Kidney glomerular epithelial cell (primary cell): ENCODE measurements at regions not wholly inside any gene's neighbourhood (a gene's known extent, or its start where the extent isn't known, plus 50 kb on each side); places are given as distances from the start of the nearest gene placed in this dataset.

Experiments
- DNase-seq: peaks from one replicate; lab custom pipeline; 2025; lab: John Stamatoyannopoulos, UW

DNA sequence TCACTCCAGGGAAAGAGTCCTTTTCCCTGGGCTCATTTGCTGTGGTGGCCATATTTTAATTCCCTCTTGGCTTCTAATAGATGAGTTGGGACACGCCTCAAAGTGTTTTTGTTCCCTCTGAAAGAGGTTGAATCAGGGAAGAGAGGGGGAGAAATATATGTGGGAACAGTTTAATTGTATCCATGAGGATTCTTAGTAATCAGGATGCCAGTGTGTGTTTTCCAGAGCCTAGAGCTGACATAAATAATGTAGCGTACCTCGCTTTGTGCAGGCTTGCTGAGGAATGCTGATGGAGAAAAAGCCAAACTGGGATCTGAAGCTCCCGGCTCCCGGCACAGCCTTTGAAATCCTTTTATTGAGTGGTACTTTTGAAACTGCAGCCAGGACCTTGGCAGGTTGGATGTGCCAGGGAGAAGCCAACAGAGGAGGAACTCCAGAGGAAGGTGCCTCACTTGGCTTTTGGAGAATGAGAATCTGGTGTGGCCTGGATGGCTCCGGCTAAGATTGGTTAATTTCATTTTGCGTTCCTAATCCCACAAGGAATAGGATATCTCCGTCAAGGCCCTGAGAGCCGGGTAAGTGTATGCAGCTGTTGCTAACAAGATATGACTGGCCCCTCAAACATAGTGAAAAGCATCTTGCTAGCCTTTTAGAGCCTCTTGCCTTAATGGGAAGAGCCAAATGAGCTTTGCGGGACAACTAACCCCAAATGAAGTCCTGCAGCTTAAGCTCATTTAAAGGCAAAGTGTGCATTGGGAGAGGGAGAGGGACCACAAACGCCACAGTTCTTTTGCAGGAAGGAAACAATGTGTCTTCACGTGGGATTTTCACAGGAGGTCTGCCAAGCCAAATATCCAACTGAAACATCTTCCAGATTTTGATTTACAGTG, 471.1 kb upstream of the WWC1 start:
- DNase-seq, result no peak

- DNase-seq, result no peak
Observed at GRCh38 chr5:167821151-167821550, 470.3 kb upstream of the WWC1 start.

DNA sequence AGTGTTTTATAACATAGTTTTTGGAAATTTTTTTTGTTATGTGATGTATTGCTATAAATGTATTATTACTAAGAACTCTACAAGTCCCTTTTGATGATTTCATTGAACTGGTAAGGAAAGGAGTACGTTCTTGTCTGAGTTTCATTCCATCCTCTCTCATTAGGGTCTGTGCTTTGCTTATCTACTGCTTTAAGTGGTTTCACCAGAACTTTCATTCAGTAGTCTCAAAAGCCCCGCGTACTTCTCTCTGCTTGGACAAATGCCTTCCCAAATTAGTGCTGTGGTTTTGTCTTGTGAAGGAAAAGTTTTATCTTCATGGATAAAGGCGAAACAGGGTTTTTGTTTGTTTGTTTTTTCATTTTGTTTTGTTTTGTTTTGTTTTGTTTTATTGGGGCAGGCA, 469.8 kb upstream of the WWC1 start:
- no peak for DNase-seq

DNA sequence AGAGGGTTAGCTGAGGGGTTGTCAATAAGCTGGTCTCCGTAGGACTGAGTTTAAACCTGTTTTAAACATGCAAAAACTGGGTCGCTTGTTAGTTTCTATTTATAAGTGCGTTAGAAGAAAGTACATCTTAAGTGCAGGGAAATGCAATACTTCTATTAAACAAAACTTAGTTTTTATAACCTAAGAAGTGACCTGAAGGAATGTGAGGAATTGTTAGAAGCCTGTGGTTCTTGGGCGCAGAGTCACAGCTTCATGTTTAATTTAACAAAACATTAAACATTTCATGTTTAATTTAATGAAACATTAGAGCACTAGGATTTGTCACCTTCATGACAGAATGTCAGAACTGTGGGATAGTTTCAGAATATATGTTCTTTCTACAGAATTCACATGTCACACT, 469.2 kb upstream of the WWC1 start:
- DNase-seq, result no peak

- DNase-seq, result no peak
Observed at GRCh38 chr5:167823405-167823804, 468.0 kb upstream of the WWC1 start.

DNA sequence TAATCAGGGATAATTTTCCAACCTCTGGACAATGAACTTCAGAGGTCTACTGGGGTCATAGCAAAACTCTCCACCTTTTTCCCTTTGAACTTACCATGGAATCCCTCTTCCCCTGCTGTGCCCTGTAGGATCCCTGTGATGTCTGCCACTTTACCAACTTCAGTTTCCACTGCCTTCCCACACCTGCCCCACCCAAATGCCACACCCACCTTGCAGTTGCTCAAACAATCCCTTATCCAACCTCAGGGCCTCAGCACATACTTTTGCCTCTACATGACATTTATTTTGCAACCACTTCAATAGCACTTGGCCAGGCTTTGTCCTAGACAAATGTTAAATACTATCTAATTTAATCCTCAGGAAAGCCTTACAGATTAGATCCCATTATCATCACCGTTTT, 463.7 kb upstream of the WWC1 start:
- DNase-seq, result no peak

DNA sequence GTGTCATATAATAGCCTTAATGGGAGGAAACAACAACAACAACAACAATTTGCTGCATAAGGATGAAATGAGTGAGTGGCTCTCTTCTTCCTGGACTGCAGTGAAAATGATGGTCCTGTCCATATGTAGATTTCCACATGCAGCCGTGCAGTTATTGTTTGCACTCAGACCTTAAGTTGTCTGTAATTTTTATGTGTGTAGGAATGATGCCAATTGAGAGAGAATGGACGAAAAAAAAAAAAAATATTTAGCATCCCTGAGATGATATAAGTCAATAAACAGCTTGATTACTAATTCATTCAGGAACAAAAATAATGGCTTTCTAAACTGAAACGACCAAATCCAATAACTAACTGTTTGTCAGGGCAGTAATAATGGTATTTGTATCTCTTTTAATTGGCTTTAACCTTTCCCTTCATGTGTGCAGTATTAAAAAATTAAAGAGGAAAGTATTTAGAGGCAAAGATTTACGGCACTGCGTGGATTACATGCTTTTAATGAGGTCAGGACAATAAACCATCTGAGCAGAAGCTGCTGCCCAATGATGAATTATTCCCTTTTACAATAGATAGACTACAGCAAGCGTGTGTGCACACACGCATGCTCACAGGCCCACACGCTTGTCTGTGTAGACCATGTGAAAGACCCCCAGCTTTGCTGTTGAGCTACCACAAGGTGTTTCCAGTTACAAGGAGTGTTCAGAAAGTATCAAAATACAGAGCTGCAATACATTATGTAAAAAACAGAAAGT, 459.5 kb upstream of the WWC1 start:
- no peak for DNase-seq

DNA sequence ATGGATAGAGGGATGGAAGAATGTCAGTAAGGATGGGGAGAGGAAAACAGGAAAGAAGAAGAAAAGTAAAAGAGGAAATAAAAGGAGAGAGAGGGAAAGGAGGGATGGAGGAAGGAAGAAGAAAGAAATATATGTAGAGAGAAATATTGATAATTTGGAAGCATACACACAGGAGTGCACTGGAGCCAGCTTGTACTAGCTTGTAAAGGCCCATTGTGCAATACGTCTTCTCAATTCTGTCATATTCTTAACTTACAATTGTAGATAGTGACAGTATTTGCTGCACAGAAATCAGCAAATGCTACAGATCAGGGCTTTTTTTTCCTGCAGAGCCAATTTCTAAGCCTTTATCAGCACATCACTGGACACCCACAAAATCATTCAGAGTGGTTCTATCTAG, 458.8 kb upstream of the WWC1 start:
- no peak for DNase-seq

- DNase-seq, result no peak
Observed at GRCh38 chr5:167833456-167833855, 458.0 kb upstream of the WWC1 start.

DNA sequence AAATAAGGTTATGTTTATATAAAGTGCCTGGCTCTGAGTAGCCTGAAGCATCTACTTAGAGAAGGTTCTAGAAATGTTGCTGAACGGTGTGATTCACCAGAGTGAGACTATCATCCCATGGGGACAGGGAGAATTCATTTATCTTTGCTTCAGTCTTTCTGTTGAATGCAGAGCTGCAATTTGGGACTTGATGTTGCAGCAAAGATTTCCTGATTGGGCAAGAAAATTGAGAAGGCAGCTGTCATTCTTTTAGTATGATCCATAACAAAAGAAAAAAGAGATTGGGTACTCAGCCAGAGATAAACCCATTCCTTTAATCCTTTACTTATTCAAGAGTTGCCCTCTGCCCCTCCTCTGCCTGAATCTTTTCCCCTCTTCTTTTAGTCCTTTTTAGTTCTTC, 456.3 kb upstream of the WWC1 start:
- DNase-seq, result no peak

DNA sequence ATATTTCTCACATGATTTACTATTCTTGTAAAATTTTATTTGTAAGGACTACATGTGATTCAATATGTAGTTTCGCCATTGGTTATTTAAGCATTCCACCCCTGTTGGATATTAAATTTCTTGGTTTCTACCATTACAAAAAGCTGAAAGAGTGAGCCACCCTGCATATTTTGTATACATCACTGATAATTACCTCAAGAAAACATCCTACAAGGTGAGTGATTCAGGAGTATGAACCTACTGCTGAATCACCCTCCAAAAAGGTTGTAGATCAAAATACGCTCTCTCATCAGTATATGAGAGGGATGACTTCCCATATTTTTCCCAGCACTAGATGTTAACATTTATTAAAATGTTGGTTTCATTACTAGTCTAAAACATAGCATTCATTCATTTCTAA, 454.3 kb upstream of the WWC1 start:
- DNase-seq, result no peak

- DNase-seq, result no peak
Observed at GRCh38 chr5:167839065-167839464, 452.4 kb upstream of the WWC1 start.

DNA sequence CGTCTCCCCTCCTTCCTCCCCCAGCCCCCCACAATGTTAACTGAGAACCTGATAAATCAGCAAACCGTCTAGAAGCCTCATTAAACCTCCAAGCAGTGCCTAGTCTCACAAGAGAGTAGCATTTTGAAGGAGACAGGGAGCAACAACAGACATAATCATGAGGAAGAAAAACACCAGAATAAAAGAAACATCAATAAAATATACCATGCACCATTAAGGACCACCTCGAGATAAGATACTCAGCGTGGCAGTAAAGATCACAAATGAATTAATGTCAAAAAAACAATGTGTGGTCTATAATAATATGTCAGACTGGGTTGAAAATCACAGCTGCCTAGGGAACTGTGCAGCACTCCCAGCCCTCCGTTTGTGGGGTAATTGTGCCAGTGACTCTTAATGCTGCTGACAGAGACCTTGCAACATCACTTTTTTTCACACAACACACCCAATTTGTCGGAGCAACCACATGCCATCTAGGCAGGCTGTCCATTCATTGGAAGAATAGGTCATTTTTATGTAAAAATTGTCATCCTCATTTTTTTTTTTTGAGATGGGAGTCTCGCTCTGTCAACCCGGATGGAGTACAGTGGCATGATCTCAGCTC, 450.8 kb upstream of the WWC1 start:
- DNase-seq, result no peak

GRCh38 chr5:167843881-167844572, 447.4 kb upstream of the WWC1 start:
- no peak for DNase-seq

GRCh38 chr5:167845952-167846351, 445.5 kb upstream of the WWC1 start:
- no peak for DNase-seq

- no peak for DNase-seq
Observed at GRCh38 chr5:167849874-167850273, 441.6 kb upstream of the WWC1 start.

- DNase-seq, result no peak
Observed at GRCh38 chr5:167850911-167851310, 440.5 kb upstream of the WWC1 start.

DNA sequence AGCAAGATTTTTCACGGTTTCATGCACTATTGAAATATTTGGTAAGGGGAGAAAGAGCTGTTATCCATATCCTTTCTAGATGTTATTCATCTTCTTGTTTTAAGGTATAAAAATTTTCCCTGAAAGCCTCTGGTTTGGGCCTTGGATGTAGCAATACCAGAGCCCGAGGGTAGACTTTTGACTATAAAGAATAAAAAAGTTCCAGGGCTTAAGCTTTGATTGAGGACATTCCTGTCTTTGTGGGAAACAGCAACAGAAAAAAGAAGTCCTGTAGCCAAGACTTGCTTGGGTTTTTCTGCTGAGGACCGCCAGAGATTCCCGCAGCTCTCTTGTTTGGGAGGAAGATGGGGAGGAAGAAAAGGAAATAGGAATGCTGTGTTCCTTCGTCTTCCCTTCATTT, 440.0 kb upstream of the WWC1 start:
- no peak for DNase-seq

GRCh38 chr5:167852515-167852914, 438.9 kb upstream of the WWC1 start:
- no peak for DNase-seq

DNA sequence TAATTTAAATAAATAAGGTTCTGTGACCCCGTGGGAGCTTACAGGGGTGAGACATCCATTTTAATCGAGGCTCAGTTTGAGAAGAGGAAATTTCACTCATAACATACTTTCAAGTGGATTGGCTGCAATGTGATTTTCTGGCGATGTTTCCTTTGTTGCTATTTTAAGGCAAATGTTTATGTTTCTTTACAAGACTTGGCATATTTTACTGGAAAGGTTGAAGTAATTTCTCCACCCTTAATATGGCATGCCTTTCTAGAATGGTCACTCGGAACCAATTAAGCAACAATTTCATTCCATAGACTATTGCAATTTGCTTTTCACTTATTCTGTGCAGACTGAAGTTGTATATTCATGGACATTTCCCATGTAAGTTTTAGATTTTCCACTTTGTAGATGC, 438.0 kb upstream of the WWC1 start:
- DNase-seq, result no peak

GRCh38 chr5:167855818-167856217, 435.6 kb upstream of the WWC1 start:
- no peak for DNase-seq

DNA sequence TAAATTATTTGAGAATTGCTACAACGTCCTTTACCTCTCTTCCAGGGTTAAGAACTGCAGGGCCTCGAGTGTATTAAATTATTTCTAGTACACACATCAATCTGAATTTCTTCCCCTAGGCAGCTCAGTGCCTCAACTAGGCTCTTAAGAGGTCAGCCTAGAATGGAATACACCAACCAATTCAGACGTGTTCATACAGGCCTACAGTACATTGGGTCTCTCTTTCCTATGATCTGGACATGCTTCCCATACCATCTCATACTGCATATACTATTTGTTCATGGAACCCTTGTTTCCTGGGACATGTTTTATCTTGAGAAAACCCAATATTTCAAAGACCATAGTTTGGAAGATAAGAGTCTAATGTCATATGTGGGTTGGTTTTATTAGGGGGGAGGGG, 434.1 kb upstream of the WWC1 start:
- no peak for DNase-seq
